ENCODE measurements at regions not wholly inside any gene's neighbourhood (a gene's known extent, or its start where the extent isn't known, plus 50 kb on each side); places are given as distances from the start of the nearest gene placed in this dataset.

DNA sequence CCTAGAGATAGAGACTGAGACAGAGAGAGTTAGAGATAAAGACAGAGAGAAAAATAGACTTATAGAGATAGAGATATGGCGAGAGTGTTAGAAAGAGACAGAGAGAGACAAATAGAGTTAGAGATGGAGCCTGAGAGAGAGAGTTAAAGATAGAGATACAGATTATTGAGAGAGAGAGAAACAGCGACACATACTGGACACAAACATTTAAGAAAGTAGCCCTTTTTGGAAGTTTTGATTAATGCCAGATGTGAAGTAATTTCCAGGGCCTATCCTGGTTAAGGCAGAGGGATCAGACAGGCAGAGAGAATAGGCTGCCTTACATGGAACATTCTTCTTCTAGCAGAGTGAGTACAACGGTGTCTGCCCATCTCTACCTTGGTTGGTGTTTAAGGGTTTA is 311.6 kb upstream of the CDH7 start:
- no peak overlapping the region for H3K4me3 ChIP-seq (ENCODE audit: low read length)
- peak overlapping the region; percentile 72; the same call in 1 of the 2 replicates for H2AFZ ChIP-seq (ENCODE audit: low read depth, low read length)
- no peak for TF ChIP-seq EZH2phosphoT487 (IDR thresholded peaks at IDR 0.05; ENCODE audit: low read depth)
- TF ChIP-seq, protein P1, sequence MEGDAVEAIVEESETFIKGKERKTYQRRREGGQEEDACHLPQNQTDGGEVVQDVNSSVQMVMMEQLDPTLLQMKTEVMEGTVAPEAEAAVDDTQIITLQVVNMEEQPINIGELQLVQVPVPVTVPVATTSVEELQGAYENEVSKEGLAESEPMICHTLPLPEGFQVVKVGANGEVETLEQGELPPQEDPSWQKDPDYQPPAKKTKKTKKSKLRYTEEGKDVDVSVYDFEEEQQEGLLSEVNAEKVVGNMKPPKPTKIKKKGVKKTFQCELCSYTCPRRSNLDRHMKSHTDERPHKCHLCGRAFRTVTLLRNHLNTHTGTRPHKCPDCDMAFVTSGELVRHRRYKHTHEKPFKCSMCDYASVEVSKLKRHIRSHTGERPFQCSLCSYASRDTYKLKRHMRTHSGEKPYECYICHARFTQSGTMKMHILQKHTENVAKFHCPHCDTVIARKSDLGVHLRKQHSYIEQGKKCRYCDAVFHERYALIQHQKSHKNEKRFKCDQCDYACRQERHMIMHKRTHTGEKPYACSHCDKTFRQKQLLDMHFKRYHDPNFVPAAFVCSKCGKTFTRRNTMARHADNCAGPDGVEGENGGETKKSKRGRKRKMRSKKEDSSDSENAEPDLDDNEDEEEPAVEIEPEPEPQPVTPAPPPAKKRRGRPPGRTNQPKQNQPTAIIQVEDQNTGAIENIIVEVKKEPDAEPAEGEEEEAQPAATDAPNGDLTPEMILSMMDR (IDR thresholded peaks at IDR 0.05; ENCODE audit: low read depth, low read length) = peak; percentile 61
- no peaks in the 10 kb centered on the region for H3K79me2 ChIP-seq (ENCODE audit: low read length)
- no peaks in the 10 kb centered on the region for H4K20me1 ChIP-seq (ENCODE audit: insufficient read depth, low read length)
- no peak overlapping the region for H3K9ac ChIP-seq (ENCODE audit: low read length)
- no peaks in the 10 kb centered on the region for H3K27me3 ChIP-seq (ENCODE audit: low read depth, low read length)
- no peaks in the 10 kb centered on the region for H3K36me3 ChIP-seq (replicated peaks; ENCODE audit: low read depth, low read length)
- H3K4me1 ChIP-seq (ENCODE audit: low read length) = peaks cover 13% of the 10 kb centered on the region
- no peak overlapping the region for H3K27ac ChIP-seq (ENCODE audit: low read length)
- H3K9me3 ChIP-seq (ENCODE audit: insufficient read depth, low read length) = 0 out of 2 replicates have a peak, but pooled peaks cover 3% of the 10 kb centered on the region
- no peak overlapping the region for H3K4me2 ChIP-seq (ENCODE audit: low read length)

DNA sequence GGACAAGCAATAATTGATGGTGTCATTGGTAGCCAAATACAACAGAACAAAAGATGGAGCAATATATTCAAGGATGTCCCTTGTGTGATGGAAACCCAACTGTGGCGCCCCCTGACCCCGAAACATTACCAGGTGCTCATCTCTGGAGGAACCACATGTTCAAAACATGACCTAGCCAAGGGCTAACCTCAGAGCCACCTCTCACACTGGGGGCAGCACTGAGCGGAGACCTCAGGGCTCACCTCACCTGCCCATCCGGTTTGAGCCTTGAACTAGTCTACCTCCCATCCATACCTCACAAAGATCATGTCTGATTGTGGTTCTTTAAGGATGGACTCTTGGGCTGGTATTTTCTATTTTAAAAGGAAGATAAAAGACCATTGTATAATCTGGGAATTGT is 314.4 kb upstream of the CDH7 start:
- no peaks in the 10 kb centered on the region for H3K36me3 ChIP-seq (replicated peaks; ENCODE audit: low read depth, low read length)

DNA sequence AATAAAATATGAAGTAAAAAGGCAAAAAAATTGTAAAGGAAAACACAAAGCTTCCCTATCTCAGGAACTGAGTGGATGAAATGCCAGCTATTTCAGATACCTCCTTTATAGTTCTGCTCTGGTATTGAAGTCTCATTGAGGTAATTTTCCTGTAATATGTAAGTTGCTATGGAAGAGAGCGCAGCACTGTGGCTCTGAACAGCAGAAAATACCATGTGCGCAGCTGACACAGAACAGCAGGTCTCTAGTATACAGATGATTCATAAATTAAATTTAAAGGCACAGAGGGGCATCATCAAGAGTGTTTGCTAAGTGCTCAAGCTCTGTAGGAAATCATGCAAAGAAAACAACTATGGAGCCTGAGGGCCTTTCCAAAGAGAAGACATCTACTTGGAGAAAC is 315.3 kb upstream of the CDH7 start:
- Histone ChIP-seq H3K36me3 (replicated peaks; ENCODE audit: low read depth, low read length) (no peaks in the 10 kb centered on the region), H3K9ac (ENCODE audit: low read length) (no peak overlapping the region), H3K4me1 (ENCODE audit: low read length) (no peaks in the 10 kb centered on the region), H3K4me3 (ENCODE audit: low read length) (no peak overlapping the region), H3K79me2 (ENCODE audit: low read length) (no peaks in the 10 kb centered on the region), H3K9me3 (ENCODE audit: insufficient read depth, low read length) (0 out of 2 replicates have a peak, but pooled peaks cover 3% of the 10 kb centered on the region), H3K27me3 (ENCODE audit: low read depth, low read length) (no peaks in the 10 kb centered on the region), H3K27ac (ENCODE audit: low read length) (no peak overlapping the region), H2AFZ (ENCODE audit: low read depth, low read length) (no peak overlapping the region), H3K4me2 (ENCODE audit: low read length) (no peak overlapping the region), H4K20me1 (ENCODE audit: insufficient read depth, low read length) (no peaks in the 10 kb centered on the region)
- TF ChIP-seq, protein P1 (IDR thresholded peaks at IDR 0.05; ENCODE audit: low read depth, low read length) = no peak
- TF ChIP-seq EZH2phosphoT487 (IDR thresholded peaks at IDR 0.05; ENCODE audit: low read depth) = no peak

More for the DNA sequence above, 314.4 kb upstream of the CDH7 start:
- Histone ChIP-seq H4K20me1 (ENCODE audit: insufficient read depth, low read length) (no peaks in the 10 kb centered on the region), H3K9me3 (ENCODE audit: insufficient read depth, low read length) (0 out of 2 replicates have a peak, but pooled peaks cover 3% of the 10 kb centered on the region), H3K4me3 (ENCODE audit: low read length) (no peak overlapping the region), H3K9ac (ENCODE audit: low read length) (no peak overlapping the region), H3K4me2 (ENCODE audit: low read length) (no peak overlapping the region), H3K79me2 (ENCODE audit: low read length) (no peaks in the 10 kb centered on the region), H3K27me3 (ENCODE audit: low read depth, low read length) (no peaks in the 10 kb centered on the region), H2AFZ (ENCODE audit: low read depth, low read length) (no peak overlapping the region), H3K4me1 (ENCODE audit: low read length) (peaks cover 5% of the 10 kb centered on the region; the same call in 1 of the 2 replicates), H3K27ac (ENCODE audit: low read length) (no peak overlapping the region)
- TF ChIP-seq EZH2phosphoT487 (IDR thresholded peaks at IDR 0.05; ENCODE audit: low read depth) = no peak
- TF ChIP-seq, protein P1 (IDR thresholded peaks at IDR 0.05; ENCODE audit: low read depth, low read length) = peak; percentile 35; the same call in 1 of the 2 replicates

DNA sequence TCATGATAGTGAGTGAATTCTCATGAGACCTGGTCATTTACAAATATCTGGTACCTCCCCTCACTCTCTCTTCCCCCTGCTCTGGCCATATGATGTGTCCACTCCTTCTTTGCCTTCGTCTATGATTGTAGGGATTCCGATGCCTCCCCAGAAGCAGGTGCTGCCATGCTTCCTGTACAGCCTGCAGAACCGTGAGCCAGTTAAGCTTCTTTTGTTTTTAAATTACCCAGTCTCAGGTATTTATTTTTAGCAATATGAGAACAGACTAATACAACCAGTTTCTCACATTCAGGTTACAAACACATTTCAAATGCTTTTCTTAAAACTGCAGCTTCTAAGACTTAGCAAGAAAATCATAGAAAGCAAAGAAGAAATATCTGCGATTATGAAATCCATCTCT is 321.2 kb upstream of the CDH7 start:
- no peak for TF ChIP-seq EZH2phosphoT487 (IDR thresholded peaks at IDR 0.05; ENCODE audit: low read depth)
- TF ChIP-seq, protein P1 (IDR thresholded peaks at IDR 0.05; ENCODE audit: low read depth, low read length) = no peak
- Histone ChIP-seq H4K20me1 (ENCODE audit: insufficient read depth, low read length) (no peaks in the 10 kb centered on the region), H3K36me3 (replicated peaks; ENCODE audit: low read depth, low read length) (no peaks in the 10 kb centered on the region), H3K9me3 (ENCODE audit: insufficient read depth, low read length) (no peaks in the 10 kb centered on the region), H3K4me1 (ENCODE audit: low read length) (no peaks in the 10 kb centered on the region), H3K27me3 (ENCODE audit: low read depth, low read length) (no peaks in the 10 kb centered on the region), H2AFZ (ENCODE audit: low read depth, low read length) (no peak overlapping the region), H3K27ac (ENCODE audit: low read length) (no peak overlapping the region), H3K4me3 (ENCODE audit: low read length) (no peak overlapping the region), H3K9ac (ENCODE audit: low read length) (no peak overlapping the region), H3K4me2 (ENCODE audit: low read length) (no peak overlapping the region), H3K79me2 (ENCODE audit: low read length) (no peaks in the 10 kb centered on the region)

Measured in OCI-LY3 (cell line).